ENCODE measurements at regions not wholly inside any gene's neighbourhood (a gene's known extent, or its start where the extent isn't known, plus 50 kb on each side); places are given as distances from the start of the nearest gene placed in this dataset.

DNA sequence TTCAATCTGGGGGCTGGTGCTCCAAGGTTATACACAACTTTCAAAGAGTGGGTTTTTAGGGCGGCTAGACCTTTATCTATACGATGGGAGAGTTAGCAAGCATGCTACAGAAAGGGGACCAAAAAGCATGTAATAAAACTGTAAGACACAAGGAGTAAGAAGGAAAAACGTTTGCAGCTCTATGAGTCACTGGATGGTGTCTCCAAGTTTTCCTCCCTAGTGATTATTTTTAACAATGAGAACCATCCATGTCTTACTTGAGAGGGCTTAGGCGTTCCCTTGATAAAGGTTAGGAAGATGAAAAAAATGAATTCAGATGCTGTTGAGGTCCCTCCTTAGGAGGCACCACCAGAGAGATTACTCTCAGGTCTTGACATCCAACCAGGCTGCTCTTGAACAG, 75.9 kb downstream of the HRH4 start:
- Mint-ChIP-seq H3K4me1 (no peaks in the 10 kb centered on the region), H3K27me3 (ENCODE audit: low read depth in 3 of 3) (peaks cover 2 to 4% (median 3%) of the 10 kb centered on the region in 3 donors), H3K27ac (no peak overlapping the region), H3K36me3 (no peaks in the 10 kb centered on the region), H3K9me3 (peaks cover 0 to 9% (median 3%) of the 10 kb centered on the region in 7 donors), H3K4me3 (no peak overlapping the region)
- Histone ChIP-seq H3K9me3 (replicated peaks in 1 of 2; ENCODE audit: control insufficient read depth in 1 of 2, insufficient read depth in 1 of 2, low read length in 2 of 2) (peaks cover 0 to 3% of the 10 kb centered on the region in 2 donors), H3K4me3 (replicated peaks in 1 of 3; ENCODE audit: low read depth in 2 of 3, low read length in 3 of 3) (no peak overlapping the region), H4K20me1 (ENCODE audit: insufficient read depth, low read length) (no peaks in the 10 kb centered on the region), H3K4me1 (ENCODE audit: control insufficient read depth in 1 of 2, insufficient read depth in 2 of 2, low read length in 2 of 2) (no peaks in the 10 kb centered on the region), H3K27me3 (ENCODE audit: control insufficient read depth in 2 of 2, insufficient read depth in 2 of 2, low read length in 2 of 2) (no peaks in the 10 kb centered on the region), H2AFZ (ENCODE audit: insufficient read depth, low read depth, low read length, poor library complexity, severe bottlenecking) (no peak overlapping the region), H3K27ac (ENCODE audit: low read depth in 1 of 2, low read length in 2 of 2) (no peak overlapping the region), H3K79me2 (ENCODE audit: insufficient read depth, low read length) (no peaks in the 10 kb centered on the region), H3K4me2 (replicated peaks; ENCODE audit: extremely low read depth, low read length, poor library complexity, severe bottlenecking) (no peak overlapping the region), H3K9ac (ENCODE audit: insufficient read depth, low read length, poor library complexity, severe bottlenecking) (no peak overlapping the region), H3K36me3 (replicated peaks in 1 of 2; ENCODE audit: control insufficient read depth in 1 of 2, insufficient read depth in 2 of 2, low read length in 2 of 2) (no peaks in the 10 kb centered on the region)
- TF ChIP-seq, protein P1, sequence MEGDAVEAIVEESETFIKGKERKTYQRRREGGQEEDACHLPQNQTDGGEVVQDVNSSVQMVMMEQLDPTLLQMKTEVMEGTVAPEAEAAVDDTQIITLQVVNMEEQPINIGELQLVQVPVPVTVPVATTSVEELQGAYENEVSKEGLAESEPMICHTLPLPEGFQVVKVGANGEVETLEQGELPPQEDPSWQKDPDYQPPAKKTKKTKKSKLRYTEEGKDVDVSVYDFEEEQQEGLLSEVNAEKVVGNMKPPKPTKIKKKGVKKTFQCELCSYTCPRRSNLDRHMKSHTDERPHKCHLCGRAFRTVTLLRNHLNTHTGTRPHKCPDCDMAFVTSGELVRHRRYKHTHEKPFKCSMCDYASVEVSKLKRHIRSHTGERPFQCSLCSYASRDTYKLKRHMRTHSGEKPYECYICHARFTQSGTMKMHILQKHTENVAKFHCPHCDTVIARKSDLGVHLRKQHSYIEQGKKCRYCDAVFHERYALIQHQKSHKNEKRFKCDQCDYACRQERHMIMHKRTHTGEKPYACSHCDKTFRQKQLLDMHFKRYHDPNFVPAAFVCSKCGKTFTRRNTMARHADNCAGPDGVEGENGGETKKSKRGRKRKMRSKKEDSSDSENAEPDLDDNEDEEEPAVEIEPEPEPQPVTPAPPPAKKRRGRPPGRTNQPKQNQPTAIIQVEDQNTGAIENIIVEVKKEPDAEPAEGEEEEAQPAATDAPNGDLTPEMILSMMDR (IDR thresholded peaks at IDR 0.05), result no peak
- no peak for DNase-seq
- 100% methylated on average over 2 of the region's 4 CpGs for WGBS (ENCODE audit: insufficient coverage)
- intact Hi-C loops (cut with micrococcal nuclease), result loop anchor here in 1 of 2 donors (10.0 kb wide), 1 partner anchor 62 kb away; no protein-coding TSS in a partner anchor

DNA sequence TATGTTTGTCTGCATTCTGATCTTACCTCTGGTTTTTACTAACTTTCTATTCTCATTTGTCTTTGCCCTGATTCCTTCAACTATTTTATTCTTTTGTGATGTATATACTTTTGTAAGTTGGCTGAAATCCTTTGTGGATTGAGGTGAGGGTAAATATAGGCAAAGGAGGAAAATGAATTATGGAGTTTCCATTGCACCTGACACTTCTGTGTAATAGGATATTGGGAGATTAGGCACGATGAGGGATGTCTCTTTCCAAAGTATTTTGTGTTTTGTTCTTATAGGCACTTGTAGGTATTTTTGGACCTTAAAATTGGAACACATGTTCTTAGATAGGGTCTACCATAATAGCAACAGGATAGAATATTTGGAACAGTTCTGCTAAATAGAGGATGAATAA, 76.4 kb downstream of the HRH4 start:
- Histone ChIP-seq H3K4me2 (replicated peaks; ENCODE audit: extremely low read depth, low read length, poor library complexity, severe bottlenecking) (no peak overlapping the region), H3K9ac (ENCODE audit: insufficient read depth, low read length, poor library complexity, severe bottlenecking) (no peak overlapping the region), H3K79me2 (ENCODE audit: insufficient read depth, low read length) (no peaks in the 10 kb centered on the region), H3K4me3 (replicated peaks in 1 of 3; ENCODE audit: low read depth in 2 of 3, low read length in 3 of 3) (no peak overlapping the region), H3K36me3 (replicated peaks in 1 of 2; ENCODE audit: control insufficient read depth in 1 of 2, insufficient read depth in 2 of 2, low read length in 2 of 2) (no peaks in the 10 kb centered on the region), H3K27ac (ENCODE audit: low read depth in 1 of 2, low read length in 2 of 2) (no peak overlapping the region), H3K9me3 (replicated peaks in 1 of 2; ENCODE audit: control insufficient read depth in 1 of 2, insufficient read depth in 1 of 2, low read length in 2 of 2) (no peaks in the 10 kb centered on the region), H4K20me1 (ENCODE audit: insufficient read depth, low read length) (no peaks in the 10 kb centered on the region), H3K4me1 (ENCODE audit: control insufficient read depth in 1 of 2, insufficient read depth in 2 of 2, low read length in 2 of 2) (no peaks in the 10 kb centered on the region), H3K27me3 (ENCODE audit: control insufficient read depth in 2 of 2, insufficient read depth in 2 of 2, low read length in 2 of 2) (no peaks in the 10 kb centered on the region), H2AFZ (ENCODE audit: insufficient read depth, low read depth, low read length, poor library complexity, severe bottlenecking) (no peak overlapping the region)
- Mint-ChIP-seq H3K4me3 (no peak overlapping the region), H3K9me3 (peaks cover 0 to 5% (median 0%) of the 10 kb centered on the region in 7 donors), H3K27me3 (ENCODE audit: low read depth in 3 of 3) (peaks cover 2 to 4% (median 3%) of the 10 kb centered on the region in 3 donors), H3K27ac (no peak overlapping the region), H3K4me1 (no peaks in the 10 kb centered on the region), H3K36me3 (no peaks in the 10 kb centered on the region)
- no peak for DNase-seq
- intact Hi-C loops (cut with micrococcal nuclease), result loop anchor here in 1 of 2 donors (10.0 kb wide), 1 partner anchor 62 kb away; no protein-coding TSS in a partner anchor
- TF ChIP-seq, protein P1 (IDR thresholded peaks at IDR 0.05), result no peak
- no CpG with 5 or more reads among the region's 1 CpG for WGBS (ENCODE audit: insufficient coverage)

All from CD14-positive monocyte (primary cell).